Stimulated activated naive B cell treated with anti-CD40 and anti-IgM and Interleukin-4, amounts not matched to agents 10 μg/mL and 1 μg/mL and 100 μg/mL, for 72 hours (primary cell): ENCODE measurements at regions not wholly inside any gene's neighbourhood (a gene's known extent, or its start where the extent isn't known, plus 50 kb on each side); places are given as distances from the start of the nearest gene placed in this dataset.

Source experiments
- ATAC-seq, 2 donors: fragments of 150-1000 bp; cut with Tn5 transposase; replicated peaks; 2 replicates each; pipeline ENCODE4 v1.10.0; 2021; ENCODE audit warnings: moderate library complexity in 1 of 2
- DNase-seq: peaks from one replicate; pipeline ENCODE4 v3.0.0; 2021
- H3K27ac Mint-ChIP-seq: one replicate; pipeline ENCODE4 v1.8.0; 2022; ENCODE audit warnings: mild to moderate bottlenecking, mixed read lengths
- H3K27me3 Mint-ChIP-seq, 2 donors: one replicate each; pipeline ENCODE4 v1.8.0; 2022; ENCODE audit warnings: mixed read lengths in 2 of 2
- H3K36me3 Mint-ChIP-seq, 2 donors: one replicate each; pipeline ENCODE4 v1.8.0; 2022; ENCODE audit warnings: mixed read lengths in 2 of 2, mild to moderate bottlenecking in 1 of 2
- H3K4me1 Mint-ChIP-seq, 2 donors: one replicate each; pipeline ENCODE4 v1.8.0; 2022; ENCODE audit warnings: mixed read lengths in 2 of 2, mild to moderate bottlenecking in 1 of 2
- H3K4me3 Mint-ChIP-seq, 2 donors: one replicate each; pipeline ENCODE4 v1.8.0; 2022; ENCODE audit warnings: mild to moderate bottlenecking in 2 of 2, mixed read lengths in 2 of 2, moderate library complexity in 1 of 2
- H3K9me3 Mint-ChIP-seq, 2 donors: one replicate each; pipeline ENCODE4 v1.8.0; 2022; ENCODE audit warnings: mixed read lengths in 2 of 2, mild to moderate bottlenecking in 1 of 2

GRCh38 chr2:100627330-100628300, 64.8 kb downstream of the PDCL3 start:
- ATAC-seq (no peak), DNase-seq (no peak)
- no peak overlapping the region for H3K4me3 Mint-ChIP-seq
- H3K27ac Mint-ChIP-seq = no peak overlapping the region
- H3K36me3 Mint-ChIP-seq = no peaks in the 10 kb centered on the region
- H3K27me3 Mint-ChIP-seq = peaks cover 5 to 8% of the 10 kb centered on the region in 2 donors
- H3K9me3 Mint-ChIP-seq = no peaks in the 10 kb centered on the region
- no peaks in the 10 kb centered on the region for H3K4me1 Mint-ChIP-seq

GRCh38 chr2:100628506-100628905, 65.7 kb downstream of the PDCL3 start:
- no peak for DNase-seq
- peaks cover 8 to 11% of the 10 kb centered on the region in 2 donors for H3K27me3 Mint-ChIP-seq
- H3K9me3 Mint-ChIP-seq = no peaks in the 10 kb centered on the region
- no peaks in the 10 kb centered on the region for H3K36me3 Mint-ChIP-seq
- no peak for ATAC-seq
- H3K27ac Mint-ChIP-seq = no peak overlapping the region
- H3K4me1 Mint-ChIP-seq = no peaks in the 10 kb centered on the region
- H3K4me3 Mint-ChIP-seq = no peak overlapping the region

GRCh38 chr2:100629309-100629708, 66.5 kb downstream of the PDCL3 start:
- no peaks in the 10 kb centered on the region for H3K9me3 Mint-ChIP-seq
- peaks cover 8 to 16% of the 10 kb centered on the region in 2 donors for H3K27me3 Mint-ChIP-seq
- H3K4me3 Mint-ChIP-seq = no peak overlapping the region
- no peaks in the 10 kb centered on the region for H3K36me3 Mint-ChIP-seq
- H3K4me1 Mint-ChIP-seq = no peaks in the 10 kb centered on the region
- DNase-seq (no peak), ATAC-seq (peak; percentile 50 to 82)
- no peak overlapping the region for H3K27ac Mint-ChIP-seq

- Mint-ChIP-seq H3K4me1 (no peaks in the 10 kb centered on the region), H3K9me3 (no peaks in the 10 kb centered on the region), H3K4me3 (no peak overlapping the region), H3K27ac (no peak overlapping the region), H3K36me3 (no peaks in the 10 kb centered on the region), H3K27me3 (peaks cover 8 to 18% of the 10 kb centered on the region in 2 donors)
- ATAC-seq (no peak), DNase-seq (no peak)
These were observed 67.7 kb downstream of the PDCL3 start for GRCh38 chr2:100630473-100630977.

- no peaks in the 10 kb centered on the region for H3K36me3 Mint-ChIP-seq
- ATAC-seq (no peak), DNase-seq (no peak)
- H3K27me3 Mint-ChIP-seq = peaks cover 16 to 23% of the 10 kb centered on the region in 2 donors
- H3K4me3 Mint-ChIP-seq = no peak overlapping the region
- H3K27ac Mint-ChIP-seq = no peak overlapping the region
- no peaks in the 10 kb centered on the region for H3K4me1 Mint-ChIP-seq
- no peaks in the 10 kb centered on the region for H3K9me3 Mint-ChIP-seq
These were observed 69.2 kb downstream of the PDCL3 start for GRCh38 chr2:100632037-100632436.

GRCh38 chr2:100632759-100633158, 70.0 kb downstream of the PDCL3 start:
- Mint-ChIP-seq H3K9me3 (no peaks in the 10 kb centered on the region), H3K4me1 (no peaks in the 10 kb centered on the region), H3K27me3 (peaks cover 16 to 26% of the 10 kb centered on the region in 2 donors), H3K27ac (no peak overlapping the region), H3K4me3 (no peak overlapping the region), H3K36me3 (no peaks in the 10 kb centered on the region)
- DNase-seq (no peak), ATAC-seq (no peak)

- H3K27ac Mint-ChIP-seq = no peak overlapping the region
- no peak for DNase-seq
These were observed 77.0 kb downstream of the PDCL3 start for GRCh38 chr2:100639588-100640390.

GRCh38 chr2:100640431-100641124, 77.8 kb downstream of the PDCL3 start:
- DNase-seq (no peak), ATAC-seq (no peak)
- peaks cover 0 to 2% of the 10 kb centered on the region in 2 donors for H3K9me3 Mint-ChIP-seq
- H3K4me1 Mint-ChIP-seq = no peaks in the 10 kb centered on the region
- no peaks in the 10 kb centered on the region for H3K36me3 Mint-ChIP-seq
- no peak overlapping the region for H3K27ac Mint-ChIP-seq
- H3K27me3 Mint-ChIP-seq = peaks cover 55 to 56% of the 10 kb centered on the region in 2 donors
- no peak overlapping the region for H3K4me3 Mint-ChIP-seq

More at GRCh38 chr2:100639588-100640390, 77.0 kb downstream of the PDCL3 start:
- no peak overlapping the region for H3K4me3 Mint-ChIP-seq
- no peak for ATAC-seq
- H3K27me3 Mint-ChIP-seq = peaks cover 52 to 53% of the 10 kb centered on the region in 2 donors
- H3K9me3 Mint-ChIP-seq = peaks cover 0 to 2% of the 10 kb centered on the region in 2 donors
- no peaks in the 10 kb centered on the region for H3K4me1 Mint-ChIP-seq
- no peaks in the 10 kb centered on the region for H3K36me3 Mint-ChIP-seq

- H3K4me1 Mint-ChIP-seq = no peaks in the 10 kb centered on the region
- ATAC-seq (no peak), DNase-seq (no peak)
- H3K4me3 Mint-ChIP-seq = no peak overlapping the region
- peaks cover 51 to 53% of the 10 kb centered on the region in 2 donors for H3K27me3 Mint-ChIP-seq
- no peaks in the 10 kb centered on the region for H3K36me3 Mint-ChIP-seq
- no peak overlapping the region for H3K27ac Mint-ChIP-seq
- H3K9me3 Mint-ChIP-seq = peaks cover 0 to 2% of the 10 kb centered on the region in 2 donors
These were observed 78.3 kb downstream of the PDCL3 start for GRCh38 chr2:100641125-100641435.

- Mint-ChIP-seq H3K27me3 (peaks cover 43 to 46% of the 10 kb centered on the region in 2 donors), H3K27ac (no peak overlapping the region), H3K9me3 (peaks cover 0 to 2% of the 10 kb centered on the region in 2 donors), H3K4me1 (no peaks in the 10 kb centered on the region), H3K4me3 (no peak overlapping the region), H3K36me3 (no peaks in the 10 kb centered on the region)
- DNase-seq (no peak), ATAC-seq (no peak)
These were observed 79.6 kb downstream of the PDCL3 start for GRCh38 chr2:100642425-100642824.

- Mint-ChIP-seq H3K36me3 (peaks cover 0 to 3% of the 10 kb centered on the region in 2 donors), H3K27me3 (peaks cover 49 to 50% of the 10 kb centered on the region in 2 donors), H3K9me3 (peaks cover 5 to 9% of the 10 kb centered on the region in 2 donors), H3K4me3 (no peak overlapping the region), H3K4me1 (no peaks in the 10 kb centered on the region), H3K27ac (no peak overlapping the region)
- ATAC-seq (no peak), DNase-seq (no peak)
These were observed 80.7 kb downstream of the PDCL3 start for GRCh38 chr2:100643467-100643866.

- Mint-ChIP-seq H3K4me3 (no peak overlapping the region), H3K36me3 (peaks cover 0 to 3% of the 10 kb centered on the region in 2 donors), H3K9me3 (peaks cover 5 to 10% of the 10 kb centered on the region in 2 donors), H3K27ac (no peak overlapping the region), H3K27me3 (peaks cover 49 to 51% of the 10 kb centered on the region in 2 donors), H3K4me1 (no peaks in the 10 kb centered on the region)
- DNase-seq (no peak), ATAC-seq (no peak)
These were observed 81.2 kb downstream of the PDCL3 start for GRCh38 chr2:100643906-100644501.

GRCh38 chr2:100645695-100646429, 83.1 kb downstream of the PDCL3 start:
- no peak overlapping the region for H3K4me3 Mint-ChIP-seq
- H3K27ac Mint-ChIP-seq = no peak overlapping the region
- H3K36me3 Mint-ChIP-seq = peaks cover 0 to 3% of the 10 kb centered on the region in 2 donors
- H3K4me1 Mint-ChIP-seq = no peaks in the 10 kb centered on the region
- ATAC-seq = no peak
- H3K27me3 Mint-ChIP-seq = peaks cover 33 to 39% of the 10 kb centered on the region in 2 donors
- no peak for DNase-seq
- peaks cover 5 to 10% of the 10 kb centered on the region in 2 donors for H3K9me3 Mint-ChIP-seq
